Liver (tissue), 1 donor: ENCODE measurements at regions not wholly inside any gene's neighbourhood (a gene's known extent, or its start where the extent isn't known, plus 50 kb on each side); places are given as distances from the start of the nearest gene placed in this dataset. TPM values are rescaled to one million over a fixed set of nuclear protein-coding genes. Genes with fewer than 3 reads are reported as not detected.

ENCODE experiments used
- small RNA-seq: library from RNA; depleted of rRNA; stranded (forward); fragments of <200 nt; gene quantifications from one replicate; pipeline ENCODE3, GENCODE V24; 2014

Small RNA genes in the stretch of these regions (small RNA-seq; reads per million reads assigned to genes)
- not detected for gene AL356157.2
